ENCODE measurements at regions not wholly inside any gene's neighbourhood (a gene's known extent, or its start where the extent isn't known, plus 50 kb on each side); places are given as distances from the start of the nearest gene placed in this dataset.

- no peaks in the 10 kb centered on the region for H3K4me1 ChIP-seq (ENCODE audit: insufficient read depth, low read length, poor library complexity, severe bottlenecking)
- no peak overlapping the region for H2AFZ ChIP-seq (ENCODE audit: low read length)
- H4K20me1 ChIP-seq (ENCODE audit: insufficient read depth, low read length, poor library complexity, severe bottlenecking), result no peaks in the 10 kb centered on the region
- H3K36me3 ChIP-seq (ENCODE audit: insufficient read depth, low read length), result no peaks in the 10 kb centered on the region
- no peaks in the 10 kb centered on the region for H3F3A ChIP-seq (ENCODE audit: low read depth)
- no peak overlapping the region for H3K9ac ChIP-seq (ENCODE audit: low read depth, low read length, poor library complexity, severe bottlenecking)
- no peaks in the 10 kb centered on the region for H3K79me2 ChIP-seq (ENCODE audit: insufficient read depth, low read length)
- no peak overlapping the region for H3K4me2 ChIP-seq (ENCODE audit: low read depth, low read length, poor library complexity, severe bottlenecking)
- H3K9me3 ChIP-seq (ENCODE audit: insufficient read depth, low read depth, low read length), result no peaks in the 10 kb centered on the region
- no peaks in the 10 kb centered on the region for H3K27me3 ChIP-seq (ENCODE audit: insufficient read depth, low read length, poor library complexity, severe bottlenecking)
- TF ChIP-seq, protein P1, sequence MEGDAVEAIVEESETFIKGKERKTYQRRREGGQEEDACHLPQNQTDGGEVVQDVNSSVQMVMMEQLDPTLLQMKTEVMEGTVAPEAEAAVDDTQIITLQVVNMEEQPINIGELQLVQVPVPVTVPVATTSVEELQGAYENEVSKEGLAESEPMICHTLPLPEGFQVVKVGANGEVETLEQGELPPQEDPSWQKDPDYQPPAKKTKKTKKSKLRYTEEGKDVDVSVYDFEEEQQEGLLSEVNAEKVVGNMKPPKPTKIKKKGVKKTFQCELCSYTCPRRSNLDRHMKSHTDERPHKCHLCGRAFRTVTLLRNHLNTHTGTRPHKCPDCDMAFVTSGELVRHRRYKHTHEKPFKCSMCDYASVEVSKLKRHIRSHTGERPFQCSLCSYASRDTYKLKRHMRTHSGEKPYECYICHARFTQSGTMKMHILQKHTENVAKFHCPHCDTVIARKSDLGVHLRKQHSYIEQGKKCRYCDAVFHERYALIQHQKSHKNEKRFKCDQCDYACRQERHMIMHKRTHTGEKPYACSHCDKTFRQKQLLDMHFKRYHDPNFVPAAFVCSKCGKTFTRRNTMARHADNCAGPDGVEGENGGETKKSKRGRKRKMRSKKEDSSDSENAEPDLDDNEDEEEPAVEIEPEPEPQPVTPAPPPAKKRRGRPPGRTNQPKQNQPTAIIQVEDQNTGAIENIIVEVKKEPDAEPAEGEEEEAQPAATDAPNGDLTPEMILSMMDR (conservative IDR thresholded peaks at IDR 0.05; ENCODE audit: low read length), result no peak
- no peak for TF ChIP-seq EZH2phosphoT487 (IDR thresholded peaks at IDR 0.05; ENCODE audit: borderline replicate concordance)
- H3K4me3 ChIP-seq (ENCODE audit: low read length, poor library complexity, severe bottlenecking), result no peak overlapping the region
- no peaks in the 10 kb centered on the region for H3K9me2 ChIP-seq (replicated peaks; ENCODE audit: low read depth, low read length)
Observed at GRCh38 chr10:91700788-91701444, 68.0 kb upstream of the PPP1R3C start.

DNA sequence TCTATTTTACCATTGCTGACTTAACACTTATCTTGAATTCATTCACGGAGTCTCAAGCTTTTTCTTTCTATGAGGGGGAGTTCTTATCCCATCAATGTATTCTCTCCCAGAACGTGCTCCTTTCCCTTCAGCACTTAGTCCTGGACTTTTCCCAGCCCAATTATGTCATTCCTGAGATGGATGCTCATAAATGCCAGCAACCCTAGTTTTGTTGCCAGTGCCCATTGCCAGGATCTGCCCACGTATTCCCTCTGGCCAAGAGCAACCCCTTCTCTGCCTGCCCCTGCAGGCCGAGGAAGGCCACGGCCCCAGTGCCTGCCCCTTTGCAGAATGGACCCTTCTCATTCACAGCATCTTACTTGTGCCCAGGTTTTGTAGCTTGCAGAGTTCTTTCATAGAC lies 67.4 kb upstream of the PPP1R3C start:
- no peaks in the 10 kb centered on the region for H3K27me3 ChIP-seq (ENCODE audit: insufficient read depth, low read length, poor library complexity, severe bottlenecking)
- H2AFZ ChIP-seq (ENCODE audit: low read length), result no peak overlapping the region
- TF ChIP-seq, protein P1 (conservative IDR thresholded peaks at IDR 0.05; ENCODE audit: low read length), result no peak
- TF ChIP-seq EZH2phosphoT487 (IDR thresholded peaks at IDR 0.05; ENCODE audit: borderline replicate concordance), result no peak
- no peak overlapping the region for H3K4me2 ChIP-seq (ENCODE audit: low read depth, low read length, poor library complexity, severe bottlenecking)
- H3K9me2 ChIP-seq (replicated peaks; ENCODE audit: low read depth, low read length), result no peaks in the 10 kb centered on the region
- no peak overlapping the region for H3K4me3 ChIP-seq (ENCODE audit: low read length, poor library complexity, severe bottlenecking)
- no peaks in the 10 kb centered on the region for H3K36me3 ChIP-seq (ENCODE audit: insufficient read depth, low read length)
- H3K79me2 ChIP-seq (ENCODE audit: insufficient read depth, low read length), result no peaks in the 10 kb centered on the region
- no peaks in the 10 kb centered on the region for H3K9me3 ChIP-seq (ENCODE audit: insufficient read depth, low read depth, low read length)
- no peak overlapping the region for H3K9ac ChIP-seq (ENCODE audit: low read depth, low read length, poor library complexity, severe bottlenecking)
- H3F3A ChIP-seq (ENCODE audit: low read depth), result no peaks in the 10 kb centered on the region
- no peaks in the 10 kb centered on the region for H4K20me1 ChIP-seq (ENCODE audit: insufficient read depth, low read length, poor library complexity, severe bottlenecking)
- no peaks in the 10 kb centered on the region for H3K4me1 ChIP-seq (ENCODE audit: insufficient read depth, low read length, poor library complexity, severe bottlenecking)

DNA sequence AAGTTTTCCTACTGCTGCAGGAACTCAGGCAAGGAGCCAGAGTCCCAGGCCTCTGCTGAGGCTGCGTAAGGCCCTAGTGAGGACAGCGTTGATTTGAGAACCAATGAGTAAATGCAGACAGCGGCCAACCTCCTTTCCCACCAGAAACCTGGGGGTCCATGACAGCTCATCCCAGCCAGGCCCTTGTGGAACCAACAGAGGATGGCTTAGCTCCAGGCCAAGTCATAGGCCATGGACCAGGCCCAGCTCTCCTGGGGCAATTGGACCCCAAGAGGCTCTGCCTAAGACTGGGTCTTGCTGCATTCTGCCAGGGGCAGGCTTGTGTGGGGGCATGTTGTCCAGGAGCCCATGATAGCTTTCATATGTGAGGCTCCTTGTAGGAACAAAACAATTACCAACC lies 65.4 kb upstream of the PPP1R3C start:
- no peaks in the 10 kb centered on the region for H3K9me2 ChIP-seq (replicated peaks; ENCODE audit: low read depth, low read length)
- H3K79me2 ChIP-seq (ENCODE audit: insufficient read depth, low read length), result no peaks in the 10 kb centered on the region
- H3K4me1 ChIP-seq (ENCODE audit: insufficient read depth, low read length, poor library complexity, severe bottlenecking), result no peaks in the 10 kb centered on the region
- H3K36me3 ChIP-seq (ENCODE audit: insufficient read depth, low read length), result no peaks in the 10 kb centered on the region
- H3K27me3 ChIP-seq (ENCODE audit: insufficient read depth, low read length, poor library complexity, severe bottlenecking), result no peaks in the 10 kb centered on the region
- H3K4me3 ChIP-seq (ENCODE audit: low read length, poor library complexity, severe bottlenecking), result no peak overlapping the region
- no peak overlapping the region for H3K4me2 ChIP-seq (ENCODE audit: low read depth, low read length, poor library complexity, severe bottlenecking)
- no peaks in the 10 kb centered on the region for H4K20me1 ChIP-seq (ENCODE audit: insufficient read depth, low read length, poor library complexity, severe bottlenecking)
- TF ChIP-seq EZH2phosphoT487 (IDR thresholded peaks at IDR 0.05; ENCODE audit: borderline replicate concordance), result no peak
- TF ChIP-seq, protein P1 (conservative IDR thresholded peaks at IDR 0.05; ENCODE audit: low read length), result no peak
- no peak overlapping the region for H2AFZ ChIP-seq (ENCODE audit: low read length)
- no peaks in the 10 kb centered on the region for H3K9me3 ChIP-seq (ENCODE audit: insufficient read depth, low read depth, low read length)
- no peaks in the 10 kb centered on the region for H3F3A ChIP-seq (ENCODE audit: low read depth)
- H3K9ac ChIP-seq (ENCODE audit: low read depth, low read length, poor library complexity, severe bottlenecking), result no peak overlapping the region

Measured in Loucy (cell line).